22Rv1 (cell line): ENCODE measurements at regions not wholly inside any gene's neighbourhood (a gene's known extent, or its start where the extent isn't known, plus 50 kb on each side); places are given as distances from the start of the nearest gene placed in this dataset.

Experiments
- H3K27ac ChIP-seq: fragments of 450-650 bp; 2 replicates; pipeline ENCODE4 v1.5.1; 2017
- CTCF ChIP-seq: fragments of 450-650 bp; IDR thresholded peaks from 2 replicates; pipeline ENCODE4 v1.5.1; 2017; ENCODE audit warnings: mild to moderate bottlenecking
- ZFX ChIP-seq: fragments of 450-650 bp; IDR thresholded peaks from 2 replicates; pipeline ENCODE4 v1.6.1; 2017; ENCODE audit warnings: antibody characterized with exemption, borderline replicate concordance

- no peak overlapping the region for H3K27ac ChIP-seq
- TF ChIP-seq ZFX = no peak
- TF ChIP-seq CTCF = no peak
These were observed 402.8 kb downstream of the NXPE2 start for GRCh38 chr11:115080923-115081680.

- H3K27ac ChIP-seq = no peak overlapping the region
- TF ChIP-seq ZFX (no peak), CTCF (no peak)
These were observed 403.6 kb downstream of the NXPE2 start for GRCh38 chr11:115081972-115082371.

DNA sequence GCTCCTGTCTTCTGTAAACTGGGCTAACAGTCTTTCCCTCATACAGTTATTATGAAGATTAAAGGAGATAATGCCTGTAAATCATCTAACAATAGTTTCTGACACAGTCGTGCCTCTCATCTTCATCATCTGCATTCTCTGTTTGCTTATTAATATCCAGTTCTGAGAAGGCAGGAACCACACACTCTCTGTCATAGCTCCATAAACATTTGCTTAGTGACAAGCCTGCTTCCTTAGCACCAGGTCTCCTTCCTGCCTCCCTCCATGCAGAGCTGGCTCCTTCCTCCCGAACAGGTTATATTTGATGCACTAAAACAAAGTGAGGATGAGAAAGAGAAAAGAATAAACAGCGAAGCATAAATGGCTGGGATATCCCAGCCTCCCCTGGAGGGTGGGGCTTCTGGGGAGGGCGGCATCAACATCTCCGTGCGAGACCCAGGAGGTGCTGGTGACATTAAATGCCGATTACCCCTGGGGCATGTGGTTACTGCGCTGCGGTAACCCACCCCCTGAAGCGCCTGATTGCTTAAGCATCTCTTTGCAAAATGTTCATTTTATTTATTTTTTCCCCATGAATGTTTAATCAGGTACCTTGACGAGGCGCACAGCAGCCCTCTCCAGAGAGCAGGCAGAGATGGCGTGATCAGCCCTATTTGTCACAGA, 404.9 kb downstream of the NXPE2 start:
- no peak overlapping the region for H3K27ac ChIP-seq
- TF ChIP-seq CTCF = no peak
- no peak for TF ChIP-seq ZFX

DNA sequence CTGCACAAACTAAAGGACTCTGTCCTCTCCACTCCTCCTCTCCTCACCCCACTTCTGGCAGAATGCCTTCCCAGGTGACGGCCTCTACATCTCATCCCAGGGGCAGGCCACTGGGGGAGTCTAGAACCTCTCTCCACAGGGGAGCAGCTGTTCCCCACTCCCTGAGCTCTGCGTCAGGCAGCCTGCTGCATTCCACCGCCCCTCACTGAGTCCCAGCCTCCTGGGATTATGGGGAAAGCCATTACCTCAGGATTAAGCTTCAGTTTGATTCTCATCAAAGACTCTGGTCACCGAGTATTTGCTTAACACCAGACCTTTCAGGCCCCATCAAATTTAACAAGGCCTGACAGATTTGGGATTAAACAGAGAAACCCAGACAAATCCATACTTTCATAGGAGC, 405.9 kb downstream of the NXPE2 start:
- TF ChIP-seq ZFX (no peak), CTCF (no peak)
- no peak overlapping the region for H3K27ac ChIP-seq

DNA sequence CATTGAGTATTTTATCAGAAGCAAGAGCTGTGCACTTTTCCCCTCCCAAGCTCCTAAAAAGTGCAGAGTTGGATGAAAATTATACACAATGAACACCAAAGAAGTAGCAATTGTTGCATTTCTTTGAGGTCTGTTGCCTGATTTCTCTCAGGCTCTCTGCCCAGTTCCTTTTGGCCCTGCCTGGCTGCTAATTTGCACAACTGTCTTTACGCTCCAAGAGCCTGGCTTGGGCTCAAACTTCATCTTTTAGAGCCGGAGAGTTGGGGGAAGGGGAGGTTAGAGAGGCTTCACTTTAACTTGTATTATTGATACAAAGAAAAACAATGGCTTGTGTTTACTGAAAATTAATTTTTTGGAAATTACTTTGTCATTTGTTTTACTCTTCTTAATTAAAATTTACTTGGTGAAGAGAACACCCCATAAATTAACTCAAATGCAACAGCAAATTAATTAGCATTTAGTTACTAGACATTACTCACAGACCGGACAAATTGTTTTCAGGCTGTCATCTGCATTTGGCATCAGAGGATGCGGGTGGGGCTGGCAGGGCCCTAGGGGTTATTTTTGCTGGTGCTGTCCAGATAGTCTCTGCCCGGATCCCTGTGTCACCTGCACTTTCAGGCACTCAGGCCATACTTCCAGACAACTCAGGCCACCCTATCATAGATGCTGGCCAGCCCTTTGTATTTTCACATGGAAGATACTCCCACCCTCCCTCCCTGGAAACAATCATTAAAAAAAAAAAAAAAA, 407.3 kb downstream of the NXPE2 start:
- H3K27ac ChIP-seq = no peak overlapping the region
- TF ChIP-seq CTCF = no peak
- TF ChIP-seq ZFX = no peak

- H3K27ac ChIP-seq = no peak overlapping the region
These were observed 409.5 kb downstream of the NXPE2 start for GRCh38 chr11:115087791-115088190.

More at GRCh38 chr11:115087791-115088190, 409.5 kb downstream of the NXPE2 start:
- TF ChIP-seq CTCF = no peak
